ENCODE measurements at regions not wholly inside any gene's neighbourhood (a gene's known extent, or its start where the extent isn't known, plus 50 kb on each side); places are given as distances from the start of the nearest gene placed in this dataset.

- H3K36me3 Mint-ChIP-seq (ENCODE audit: low read depth) = no peaks in the 10 kb centered on the region
- no peak overlapping the region for H3K4me3 Mint-ChIP-seq
- H3K4me1 Mint-ChIP-seq = no peaks in the 10 kb centered on the region
- DNase-seq = no peak
- no peak overlapping the region for H3K27ac Mint-ChIP-seq
- H3K27me3 Mint-ChIP-seq (ENCODE audit: low read depth, poor library complexity) = peaks cover 8% of the 10 kb centered on the region
- H3K9me3 Mint-ChIP-seq = peaks cover 16% of the 10 kb centered on the region
- TF ChIP-seq, protein P1, sequence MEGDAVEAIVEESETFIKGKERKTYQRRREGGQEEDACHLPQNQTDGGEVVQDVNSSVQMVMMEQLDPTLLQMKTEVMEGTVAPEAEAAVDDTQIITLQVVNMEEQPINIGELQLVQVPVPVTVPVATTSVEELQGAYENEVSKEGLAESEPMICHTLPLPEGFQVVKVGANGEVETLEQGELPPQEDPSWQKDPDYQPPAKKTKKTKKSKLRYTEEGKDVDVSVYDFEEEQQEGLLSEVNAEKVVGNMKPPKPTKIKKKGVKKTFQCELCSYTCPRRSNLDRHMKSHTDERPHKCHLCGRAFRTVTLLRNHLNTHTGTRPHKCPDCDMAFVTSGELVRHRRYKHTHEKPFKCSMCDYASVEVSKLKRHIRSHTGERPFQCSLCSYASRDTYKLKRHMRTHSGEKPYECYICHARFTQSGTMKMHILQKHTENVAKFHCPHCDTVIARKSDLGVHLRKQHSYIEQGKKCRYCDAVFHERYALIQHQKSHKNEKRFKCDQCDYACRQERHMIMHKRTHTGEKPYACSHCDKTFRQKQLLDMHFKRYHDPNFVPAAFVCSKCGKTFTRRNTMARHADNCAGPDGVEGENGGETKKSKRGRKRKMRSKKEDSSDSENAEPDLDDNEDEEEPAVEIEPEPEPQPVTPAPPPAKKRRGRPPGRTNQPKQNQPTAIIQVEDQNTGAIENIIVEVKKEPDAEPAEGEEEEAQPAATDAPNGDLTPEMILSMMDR (IDR thresholded peaks at IDR 0.05) = no peak
Observed at GRCh38 chr11:32161293-32161692, 70.4 kb downstream of the RCN1 start.

DNA sequence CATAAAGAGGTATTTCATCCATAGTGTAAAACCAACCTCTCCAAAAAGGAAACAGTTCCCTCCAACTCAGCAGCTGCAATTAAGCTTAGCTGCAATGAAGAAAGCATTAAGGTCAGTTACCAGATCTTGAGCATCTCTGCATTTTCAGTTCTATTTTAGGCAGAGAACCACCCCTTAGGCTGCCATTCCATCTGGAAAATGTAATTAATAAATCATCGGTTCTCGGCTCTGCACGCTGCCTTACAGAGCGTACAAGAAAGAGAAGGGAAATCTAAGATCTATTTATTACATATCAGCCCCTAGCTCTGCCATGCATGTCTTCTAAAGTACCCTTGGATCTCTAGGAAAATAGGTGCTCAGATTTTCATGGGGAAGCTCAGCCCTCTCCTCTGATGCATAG lies 71.5 kb downstream of the RCN1 start:
- no peak overlapping the region for H3K27ac Mint-ChIP-seq

GRCh38 chr11:32162906-32163305 lies 72.0 kb downstream of the RCN1 start:
- Mint-ChIP-seq H3K36me3 (ENCODE audit: low read depth) (no peaks in the 10 kb centered on the region), H3K9me3 (peaks cover 2% of the 10 kb centered on the region), H3K4me3 (no peak overlapping the region), H3K4me1 (no peaks in the 10 kb centered on the region), H3K27me3 (ENCODE audit: low read depth, poor library complexity) (peaks cover 9% of the 10 kb centered on the region), H3K27ac (no peak overlapping the region)
- TF ChIP-seq, protein P1 (IDR thresholded peaks at IDR 0.05) = no peak
- no peak for DNase-seq

More for the DNA sequence above, 71.5 kb downstream of the RCN1 start:
- Mint-ChIP-seq H3K27me3 (ENCODE audit: low read depth, poor library complexity) (peaks cover 7% of the 10 kb centered on the region), H3K9me3 (peaks cover 8% of the 10 kb centered on the region), H3K4me3 (no peak overlapping the region), H3K36me3 (ENCODE audit: low read depth) (no peaks in the 10 kb centered on the region), H3K4me1 (no peaks in the 10 kb centered on the region)
- no peak for DNase-seq
- TF ChIP-seq, protein P1 (IDR thresholded peaks at IDR 0.05) = no peak

DNA sequence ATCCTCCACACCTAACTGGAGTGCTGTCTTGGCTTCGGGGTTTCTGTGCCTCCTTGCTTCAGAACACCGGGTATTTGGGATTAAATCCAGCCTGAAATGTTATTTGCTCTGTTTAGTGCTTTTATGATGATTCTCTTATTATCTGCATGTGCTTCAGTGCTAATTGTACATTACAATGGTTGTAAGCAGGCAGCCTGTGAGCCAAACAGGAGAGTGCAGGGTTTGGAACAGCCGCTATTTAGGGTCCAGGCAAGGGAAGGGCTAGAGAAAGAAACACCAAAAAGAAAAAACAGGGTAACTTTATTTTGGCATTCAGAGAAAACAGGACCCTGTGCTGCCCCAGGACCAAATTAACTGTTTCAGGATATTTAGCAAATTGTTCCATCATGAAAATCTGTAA lies 72.7 kb downstream of the RCN1 start:
- no peaks in the 10 kb centered on the region for H3K4me1 Mint-ChIP-seq
- no peaks in the 10 kb centered on the region for H3K36me3 Mint-ChIP-seq (ENCODE audit: low read depth)
- no peak overlapping the region for H3K27ac Mint-ChIP-seq
- TF ChIP-seq, protein P1 (IDR thresholded peaks at IDR 0.05) = no peak
- DNase-seq = no peak
- no peaks in the 10 kb centered on the region for H3K9me3 Mint-ChIP-seq
- no peak overlapping the region for H3K4me3 Mint-ChIP-seq
- H3K27me3 Mint-ChIP-seq (ENCODE audit: low read depth, poor library complexity) = peaks cover 15% of the 10 kb centered on the region

- TF ChIP-seq, protein P1 (IDR thresholded peaks at IDR 0.05) = no peak
- Mint-ChIP-seq H3K4me3 (no peak overlapping the region), H3K4me1 (no peaks in the 10 kb centered on the region), H3K27ac (no peak overlapping the region), H3K36me3 (ENCODE audit: low read depth) (no peaks in the 10 kb centered on the region), H3K27me3 (ENCODE audit: low read depth, poor library complexity) (peaks cover 15% of the 10 kb centered on the region), H3K9me3 (no peaks in the 10 kb centered on the region)
- DNase-seq = no peak
Observed at GRCh38 chr11:32164836-32165235, 74.0 kb downstream of the RCN1 start.

GRCh38 chr11:32168924-32169323 lies 78.0 kb downstream of the RCN1 start:
- Mint-ChIP-seq H3K4me3 (no peak overlapping the region), H3K9me3 (no peaks in the 10 kb centered on the region), H3K27me3 (ENCODE audit: low read depth, poor library complexity) (peaks cover 14% of the 10 kb centered on the region), H3K27ac (no peak overlapping the region), H3K36me3 (ENCODE audit: low read depth) (no peaks in the 10 kb centered on the region), H3K4me1 (peaks cover 27% of the 10 kb centered on the region)
- TF ChIP-seq, protein P1 (IDR thresholded peaks at IDR 0.05) = no peak
- no peak for DNase-seq

Data from nephron progenitor cell (in vitro differentiated cells).